Uterus (tissue), 3 donors: ENCODE measurements at regions not wholly inside any gene's neighbourhood (a gene's known extent, or its start where the extent isn't known, plus 50 kb on each side); places are given as distances from the start of the nearest gene placed in this dataset.

Source experiments
- DNase-seq, 2 donors: peaks; one replicate each; pipeline ENCODE4 v3.0.0-alpha.2; 2019 to 2020
- H3K27ac ChIP-seq, 2 donors: fragments of 200-600 bp; sonication (generic); 1 replicate in 1 of 2; 2 replicates in 1 of 2; pipeline ENCODE4 v1.5.1; 2016 to 2018
- H3K27me3 ChIP-seq, 2 donors: fragments of 200-600 bp; sonication (generic); one replicate each; pipeline ENCODE4 v1.5.1; 2018 to 2019; ENCODE audit warnings: control low read depth in 1 of 2
- H3K36me3 ChIP-seq, 2 donors: fragments of 200-600 bp; sonication (generic); one replicate each; pipeline ENCODE4 v1.5.1; 2019; ENCODE audit warnings: control low read depth in 1 of 2
- H3K4me1 ChIP-seq, 2 donors: fragments of 200-600 bp; sonication (generic); one replicate each; pipeline ENCODE4 v1.5.1; 2018 to 2019; ENCODE audit warnings: control low read depth in 1 of 2
- H3K4me3 ChIP-seq, 2 donors: fragments of 200-600 bp; sonication (generic); 1 replicate in 1 of 2; 2 replicates in 1 of 2; pipeline ENCODE4 v1.5.1; 2018 to 2019; ENCODE audit warnings: mild to moderate bottlenecking in 1 of 2
- H3K9me3 ChIP-seq, 2 donors: fragments of 200-600 bp; sonication (generic); one replicate each; pipeline ENCODE4 v1.5.1; 2019; ENCODE audit warnings: control low read depth in 1 of 2
- CTCF ChIP-seq, 4 experiments: fragments of 200-600 bp in 2 of 4; fragments of 450-650 bp in 2 of 4; sonication (generic) in 2 of 4; IDR thresholded peaks; one replicate each; pipeline ENCODE4 v1.5.1; 2016 to 2019; ENCODE audit warnings: antibody characterized with exemption in 4 of 4, mild to moderate bottlenecking in 2 of 4, moderate library complexity in 1 of 4
- POLR2A ChIP-seq, 2 donors: fragments of 450-650 bp; IDR thresholded peaks; one replicate each; pipeline ENCODE4 v1.6.1; 2016; ENCODE audit warnings: antibody characterized with exemption in 2 of 2, mild to moderate bottlenecking in 1 of 2, moderate library complexity in 1 of 2
- intact Hi-C: fragments of 100-400 bp; cut with DNase I; formaldehyde crosslinking; loops from one replicate; pipeline ENCODE4 v1.15.1; 2023; ENCODE audit warnings: low total_unique reads
- donor health status: DM: yes; HTN: yes; CAD: no.

DNA sequence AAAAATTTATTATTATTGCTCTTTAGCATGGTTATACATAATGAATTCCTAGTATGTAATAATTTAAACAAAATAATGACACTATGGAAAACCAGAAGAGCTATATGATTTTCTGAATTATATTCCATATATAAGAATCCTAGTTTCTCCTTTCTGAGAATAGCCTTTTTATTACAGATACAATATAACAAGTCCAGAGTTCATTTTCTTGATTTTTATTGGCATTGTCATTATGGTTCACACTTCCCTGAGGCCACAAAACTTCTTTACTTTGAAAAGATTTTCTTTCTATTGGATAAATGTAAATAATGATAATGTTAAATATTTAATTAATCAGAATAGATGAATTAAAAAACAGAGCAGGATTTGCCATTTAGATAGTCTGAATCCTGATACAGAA, 362.3 kb upstream of the BCHE start:
- H3K27ac ChIP-seq, result no peak overlapping the region
- intact Hi-C loops, result no loop called here
- no peak for TF ChIP-seq CTCF (IDR thresholded peaks at IDR 0.05)
- TF ChIP-seq POLR2A (IDR thresholded peaks at IDR 0.05), result no peak

GRCh38 chr3:166195808-166196207, 358.6 kb upstream of the BCHE start:
- H3K36me3 ChIP-seq, result no peaks in the 10 kb centered on the region
- intact Hi-C loops, result no loop called here
- no peaks in the 10 kb centered on the region for H3K27me3 ChIP-seq
- H3K4me1 ChIP-seq, result no peaks in the 10 kb centered on the region
- no peak overlapping the region for H3K4me3 ChIP-seq
- no peak overlapping the region for H3K27ac ChIP-seq
- no peak for DNase-seq
- TF ChIP-seq CTCF (IDR thresholded peaks at IDR 0.05) (no peak), POLR2A (IDR thresholded peaks at IDR 0.05) (no peak)
- no peaks in the 10 kb centered on the region for H3K9me3 ChIP-seq

More for the DNA sequence above, 362.3 kb upstream of the BCHE start:
- Histone ChIP-seq H3K9me3 (no peaks in the 10 kb centered on the region), H3K36me3 (no peaks in the 10 kb centered on the region), H3K4me1 (no peaks in the 10 kb centered on the region), H3K4me3 (no peak overlapping the region), H3K27me3 (no peaks in the 10 kb centered on the region)
- DNase-seq, result no peak

- Histone ChIP-seq H3K36me3 (no peaks in the 10 kb centered on the region), H3K27me3 (no peaks in the 10 kb centered on the region), H3K4me3 (no peak overlapping the region), H3K4me1 (no peaks in the 10 kb centered on the region), H3K9me3 (no peaks in the 10 kb centered on the region), H3K27ac (no peak overlapping the region)
- TF ChIP-seq POLR2A (IDR thresholded peaks at IDR 0.05) (no peak), CTCF (IDR thresholded peaks at IDR 0.05) (no peak)
- intact Hi-C loops, result no loop called here
- DNase-seq, result no peak
Observed at GRCh38 chr3:166191411-166191810, 354.2 kb upstream of the BCHE start.

GRCh38 chr3:166190360-166190759, 353.1 kb upstream of the BCHE start:
- Histone ChIP-seq H3K9me3 (no peaks in the 10 kb centered on the region), H3K4me3 (no peak overlapping the region), H3K4me1 (no peaks in the 10 kb centered on the region), H3K27ac (no peak overlapping the region), H3K27me3 (no peaks in the 10 kb centered on the region), H3K36me3 (no peaks in the 10 kb centered on the region)
- DNase-seq, result no peak
- intact Hi-C loops, result no loop called here
- no peak for TF ChIP-seq CTCF (IDR thresholded peaks at IDR 0.05)
- no peak for TF ChIP-seq POLR2A (IDR thresholded peaks at IDR 0.05)

- DNase-seq, result no peak
- Histone ChIP-seq H3K4me3 (no peak overlapping the region), H3K4me1 (no peaks in the 10 kb centered on the region), H3K27ac (no peak overlapping the region), H3K36me3 (no peaks in the 10 kb centered on the region), H3K9me3 (no peaks in the 10 kb centered on the region), H3K27me3 (no peaks in the 10 kb centered on the region)
- intact Hi-C loops, result no loop called here
- TF ChIP-seq CTCF (IDR thresholded peaks at IDR 0.05) (no peak), POLR2A (IDR thresholded peaks at IDR 0.05) (no peak)
Observed at GRCh38 chr3:166187237-166187636, 350.0 kb upstream of the BCHE start.
